ENCODE measurements at regions not wholly inside any gene's neighbourhood (a gene's known extent, or its start where the extent isn't known, plus 50 kb on each side); places are given as distances from the start of the nearest gene placed in this dataset.

- no peak for TF ChIP-seq ZFP30 (CRISPR knock-in tag; IDR thresholded peaks at IDR 0.05)
- no peak for TF ChIP-seq ZNF565 (CRISPR knock-in tag; conservative IDR thresholded peaks at IDR 0.05; ENCODE audit: low read depth)
- no peak for TF ChIP-seq CREB5 (CRISPR knock-in tag; IDR thresholded peaks at IDR 0.05; ENCODE audit: low read depth)
- TF ChIP-seq POU6F1 (CRISPR knock-in tag; IDR thresholded peaks at IDR 0.05; ENCODE audit: borderline replicate concordance, low read depth), result no peak
- TF ChIP-seq ZFP3 (CRISPR knock-in tag; IDR thresholded peaks at IDR 0.05), result no peak
- ATAC-seq, result no peak
Measured at GRCh38 chr16:74092336-74092735, 204.3 kb upstream of the PSMD7 start.

GRCh38 chr16:74090871-74091270 lies 205.7 kb upstream of the PSMD7 start:
- TF ChIP-seq TOX (CRISPR knock-in tag; IDR thresholded peaks at IDR 0.05; ENCODE audit: borderline replicate concordance) (no peak), CSRNP3 (CRISPR knock-in tag; IDR thresholded peaks at IDR 0.05) (no peak), TSHZ2 (CRISPR knock-in tag; IDR thresholded peaks at IDR 0.05) (no peak), RARB (CRISPR knock-in tag; IDR thresholded peaks at IDR 0.05) (no peak), POU6F1 (CRISPR knock-in tag; IDR thresholded peaks at IDR 0.05; ENCODE audit: borderline replicate concordance, low read depth) (no peak), CSDC2 (CRISPR knock-in tag; IDR thresholded peaks at IDR 0.05) (no peak), SNAI2 (CRISPR knock-in tag; IDR thresholded peaks at IDR 0.05) (no peak)
- no peak for ATAC-seq

GRCh38 chr16:74083541-74083940 lies 213.1 kb upstream of the PSMD7 start:
- TF ChIP-seq TCF4 (CRISPR knock-in tag; IDR thresholded peaks at IDR 0.05; ENCODE audit: borderline replicate concordance) (no peak), CSRNP3 (CRISPR knock-in tag; IDR thresholded peaks at IDR 0.05) (no peak), PPARA (CRISPR knock-in tag; IDR thresholded peaks at IDR 0.05; ENCODE audit: borderline replicate concordance) (no peak), ISL1 (CRISPR knock-in tag; IDR thresholded peaks at IDR 0.05) (no peak), ZNF565 (CRISPR knock-in tag; conservative IDR thresholded peaks at IDR 0.05; ENCODE audit: low read depth) (no peak)
- no peak for ATAC-seq

GRCh38 chr16:74080311-74080710 lies 216.3 kb upstream of the PSMD7 start:
- ATAC-seq, result no peak
- TF ChIP-seq GLIS3 (CRISPR knock-in tag; IDR thresholded peaks at IDR 0.05), result no peak

- no peak for ATAC-seq
Measured at GRCh38 chr16:74079232-74079586, 217.4 kb upstream of the PSMD7 start.

More at GRCh38 chr16:74079232-74079586, 217.4 kb upstream of the PSMD7 start:
- TF ChIP-seq ESRRG (CRISPR knock-in tag; IDR thresholded peaks at IDR 0.05) (no peak), CSRNP3 (CRISPR knock-in tag; IDR thresholded peaks at IDR 0.05) (no peak), RARB (CRISPR knock-in tag; IDR thresholded peaks at IDR 0.05) (no peak)

Measured in SK-N-SH treated with all-trans-retinoic acid at 6 μM for 48 hours (cell line).